HUES64 (cell line): ENCODE measurements at regions not wholly inside any gene's neighbourhood (a gene's known extent, or its start where the extent isn't known, plus 50 kb on each side); places are given as distances from the start of the nearest gene placed in this dataset.
"Not testable (repeated sequence)": the region's sequence is repeated elsewhere in the genome, so short reads cannot be mapped to it uniquely, and the experiment has no call there.

ENCODE experiments used
- H3K27ac ChIP-seq: 2 replicates; pipeline ENCODE4 v1.7.0; 2013; ENCODE audit warnings: low read depth, low read length, inconsistent platforms
- H3K27me3 ChIP-seq: 2 replicates; pipeline ENCODE4 v1.6.1; 2013; ENCODE audit warnings: mild to moderate bottlenecking, low read length; ENCODE audit not compliant: insufficient read depth
- H3K36me3 ChIP-seq: 2 replicates; pipeline ENCODE4 v1.6.1; 2013; ENCODE audit warnings: mild to moderate bottlenecking, low read length; ENCODE audit not compliant: insufficient read depth
- H3K4me1 ChIP-seq: 2 replicates; pipeline ENCODE4 v1.6.1; 2013; ENCODE audit warnings: mild to moderate bottlenecking, low read length, moderate library complexity; ENCODE audit not compliant: insufficient read depth
- H3K4me3 ChIP-seq: 2 replicates; pipeline ENCODE4 v1.5.1; 2013; ENCODE audit warnings: mild to moderate bottlenecking, low read length, moderate library complexity
- H3K9ac ChIP-seq: 2 replicates; pipeline ENCODE4 v1.6.1; 2013; ENCODE audit warnings: mild to moderate bottlenecking, low read depth, low read length
- H3K9me3 ChIP-seq: 2 replicates; pipeline ENCODE4 v1.6.1; 2013; ENCODE audit warnings: low read depth, low read length; ENCODE audit not compliant: insufficient read depth
- WGBS: fragments of 150-250, 120-280 bp; methylation state at CpG from one replicate; pipeline ENCODE4 v1.1.7; 2013; ENCODE audit warnings: missing lambda C conversion rate; 5-methylcytosine and 5-hydroxymethylcytosine counted together

DNA sequence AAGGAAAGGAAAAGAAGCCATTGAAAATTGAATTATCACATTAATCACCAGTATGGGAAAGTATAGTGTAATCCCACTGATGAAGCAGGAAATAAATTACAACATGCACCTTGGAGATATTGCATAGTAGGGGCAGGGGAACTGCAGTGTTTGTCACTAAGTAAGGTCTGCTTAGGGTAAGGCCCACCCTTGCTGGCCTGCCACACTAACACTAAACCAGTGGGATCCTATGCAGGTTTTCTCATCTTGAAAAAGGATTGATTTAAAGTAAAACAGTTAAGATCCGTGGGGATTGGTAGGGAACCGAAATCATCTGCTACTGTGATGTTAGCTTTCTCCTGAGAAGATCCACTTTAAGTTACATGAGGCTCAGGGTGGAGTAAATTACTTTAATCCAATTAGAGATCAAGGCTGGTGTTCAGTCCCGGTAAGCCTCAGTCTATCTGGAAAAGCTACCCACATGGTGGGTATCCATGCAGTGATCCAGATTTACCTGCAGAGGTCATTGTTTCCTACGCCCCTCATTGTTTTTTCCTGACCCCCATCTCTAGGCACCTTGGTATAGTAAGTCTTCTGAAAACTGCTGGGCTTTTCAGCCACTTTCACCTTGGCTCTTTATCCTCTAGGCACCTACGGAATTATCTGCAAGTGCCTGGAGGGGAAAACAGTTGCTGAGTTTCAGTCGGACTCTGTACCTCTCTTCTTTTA is 1014.9 kb upstream of the ATXN8OS start:
- Histone ChIP-seq H3K9me3 (no peaks in the 10 kb centered on the region), H3K36me3 (no peaks in the 10 kb centered on the region), H3K9ac (no peak overlapping the region), H3K4me3 (no peak overlapping the region), H3K27ac (no peak overlapping the region), H3K4me1 (no peaks in the 10 kb centered on the region), H3K27me3 (no peaks in the 10 kb centered on the region)
- 81% methylated on average over 6 of the region's 6 CpGs for WGBS

DNA sequence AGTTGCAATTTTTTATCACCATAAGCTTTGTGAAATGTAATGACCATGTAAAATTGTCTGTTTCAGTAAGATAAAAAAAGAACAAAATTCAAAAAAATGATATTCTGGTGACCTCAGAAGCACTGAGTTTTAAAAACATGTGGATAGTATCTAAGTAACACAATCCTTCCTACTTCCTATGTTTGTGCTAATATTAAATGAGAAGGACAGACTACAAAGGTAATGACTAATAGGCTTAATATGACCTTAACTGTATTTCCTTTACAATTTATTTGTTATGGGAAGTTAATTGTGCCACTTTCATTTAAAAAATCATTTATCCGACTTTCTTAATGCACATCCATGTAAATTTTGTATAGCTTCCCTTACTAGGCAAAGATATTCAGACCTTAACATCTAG is 1030.4 kb upstream of the ATXN8OS start:
- WGBS, result 80% methylated on average over 1 of the region's 1 CpG
- Histone ChIP-seq H3K4me3 (no peak overlapping the region), H3K4me1 (no peaks in the 10 kb centered on the region), H3K27me3 (no peaks in the 10 kb centered on the region), H3K9ac (no peak overlapping the region), H3K9me3 (no peaks in the 10 kb centered on the region), H3K36me3 (no peaks in the 10 kb centered on the region), H3K27ac (no peak overlapping the region)

DNA sequence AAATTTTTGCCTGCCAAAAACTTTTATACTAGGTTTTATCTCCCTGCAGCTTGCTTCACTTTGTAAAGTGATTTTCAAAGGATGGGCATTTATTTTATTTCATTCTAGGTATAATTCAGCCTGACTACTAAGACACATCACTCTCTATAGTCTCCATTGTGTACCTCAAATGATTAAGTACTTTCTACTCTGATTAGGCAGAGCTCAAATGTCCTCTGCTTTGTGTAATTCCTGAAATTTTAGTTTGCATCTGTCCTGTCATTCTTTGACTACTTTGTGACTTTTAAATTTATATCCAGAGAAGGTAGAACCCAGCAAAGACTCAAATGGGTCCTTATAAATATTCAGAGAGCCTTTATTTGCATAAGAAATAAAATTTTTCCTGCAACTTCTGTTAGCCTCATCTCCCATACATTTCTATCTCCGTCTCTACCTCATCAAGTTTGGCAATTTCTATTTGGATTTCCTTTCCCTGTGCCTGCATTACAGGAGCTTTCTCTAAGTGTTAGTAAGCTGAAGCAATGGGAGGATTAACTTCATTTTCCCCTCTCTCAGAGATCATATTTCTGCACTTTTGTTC is 1038.0 kb upstream of the ATXN8OS start:
- H3K4me1 ChIP-seq, result peaks cover 5% of the 10 kb centered on the region; the same call in 1 of the 2 replicates
- H3K36me3 ChIP-seq, result no peaks in the 10 kb centered on the region
- no peaks in the 10 kb centered on the region for H3K9me3 ChIP-seq

GRCh38 chr13:69050696-69051095 is 1056.9 kb upstream of the ATXN8OS start:
- WGBS, result 42% methylated on average over 1 of the region's 1 CpG
- no peak overlapping the region for H3K4me3 ChIP-seq
- no peaks in the 10 kb centered on the region for H3K36me3 ChIP-seq
- H3K9ac ChIP-seq, result no peak overlapping the region
- 0 out of 2 replicates have a peak, but pooled peaks cover 6% of the 10 kb centered on the region for H3K27me3 ChIP-seq
- H3K4me1 ChIP-seq, result peaks cover 11% of the 10 kb centered on the region; the same call in 1 of the 2 replicates
- peaks cover 11% of the 10 kb centered on the region; the same call in 1 of the 2 replicates for H3K9me3 ChIP-seq
- H3K27ac ChIP-seq, result no peak overlapping the region

More for the DNA sequence above, 1038.0 kb upstream of the ATXN8OS start:
- H3K27me3 ChIP-seq, result no peaks in the 10 kb centered on the region
- H3K9ac ChIP-seq, result no peak overlapping the region
- WGBS, result 75% methylated on average over 1 of the region's 1 CpG
- H3K4me3 ChIP-seq, result no peak overlapping the region
- no peak overlapping the region for H3K27ac ChIP-seq

- Histone ChIP-seq H3K27ac (no peak overlapping the region), H3K9me3 (no peaks in the 10 kb centered on the region), H3K9ac (no peak overlapping the region), H3K27me3 (0 out of 2 replicates have a peak, but pooled peaks cover 2% of the 10 kb centered on the region), H3K4me1 (peaks cover 4% of the 10 kb centered on the region; the same call in 1 of the 2 replicates), H3K36me3 (no peaks in the 10 kb centered on the region), H3K4me3 (no peak overlapping the region)
- 97% methylated on average over 9 of the region's 9 CpGs for WGBS
These were observed 1063.0 kb upstream of the ATXN8OS start for GRCh38 chr13:69044629-69045028.

DNA sequence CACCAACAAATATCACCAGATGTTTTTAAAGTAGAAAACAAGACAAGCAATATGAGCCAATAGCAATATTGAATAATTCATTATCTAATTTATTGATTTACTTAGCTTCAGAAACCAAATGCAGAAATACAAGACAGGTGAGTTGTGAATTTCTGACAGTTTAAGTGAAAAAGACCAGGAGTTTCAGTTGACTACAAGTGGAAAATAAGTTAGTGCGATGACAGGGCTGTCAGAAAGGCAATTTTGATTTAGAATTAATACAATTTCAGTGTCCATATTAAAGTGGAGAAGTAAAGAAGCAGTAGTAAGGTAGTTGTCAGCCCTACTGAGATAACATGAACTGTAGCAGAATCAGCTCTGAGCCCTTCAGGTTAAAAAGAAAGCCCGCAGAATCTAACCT is 1066.7 kb upstream of the ATXN8OS start:
- no peak overlapping the region for H3K9ac ChIP-seq
- no peaks in the 10 kb centered on the region for H3K36me3 ChIP-seq
- no peaks in the 10 kb centered on the region for H3K4me1 ChIP-seq
- H3K4me3 ChIP-seq, result no peak overlapping the region
- H3K27ac ChIP-seq, result no peak overlapping the region
- H3K27me3 ChIP-seq, result no peaks in the 10 kb centered on the region
- no peaks in the 10 kb centered on the region for H3K9me3 ChIP-seq
- 96% methylated on average over 2 of the region's 2 CpGs for WGBS

DNA sequence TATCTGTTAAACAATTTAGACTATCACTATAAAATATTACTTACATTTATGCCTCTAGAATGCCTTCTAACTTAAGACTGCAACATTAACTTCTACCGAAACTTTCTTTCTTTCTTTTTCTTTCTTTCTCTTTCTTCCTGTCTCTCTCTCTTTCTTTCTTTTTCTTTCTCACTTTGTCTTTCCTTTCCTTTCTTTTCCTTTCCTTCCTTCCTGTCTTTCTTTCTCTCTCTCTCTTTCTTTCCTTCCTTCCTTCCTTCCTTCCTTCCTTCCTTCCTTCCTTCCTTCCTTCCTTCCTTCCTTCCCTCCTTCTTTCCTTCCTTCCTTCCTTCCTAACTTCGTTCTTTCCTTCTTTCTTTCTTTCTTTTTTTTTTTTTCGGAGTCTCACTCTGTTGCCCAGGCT is 1071.9 kb upstream of the ATXN8OS start:
- H3K27ac ChIP-seq, result no peak overlapping the region
- no peak overlapping the region for H3K9ac ChIP-seq
- no peak overlapping the region for H3K4me3 ChIP-seq
- no peaks in the 10 kb centered on the region for H3K4me1 ChIP-seq
- WGBS, result 93% methylated on average over 3 of the region's 3 CpGs
- no peaks in the 10 kb centered on the region for H3K27me3 ChIP-seq
- H3K36me3 ChIP-seq, result no peaks in the 10 kb centered on the region
- no peaks in the 10 kb centered on the region for H3K9me3 ChIP-seq

- Histone ChIP-seq H3K27me3 (no peaks in the 10 kb centered on the region), H3K36me3 (no peaks in the 10 kb centered on the region), H3K9me3 (no peaks in the 10 kb centered on the region), H3K4me1 (no peaks in the 10 kb centered on the region), H3K4me3 (no peak overlapping the region), H3K27ac (no peak overlapping the region), H3K9ac (no peak overlapping the region)
These were observed 1078.7 kb upstream of the ATXN8OS start for GRCh38 chr13:69028936-69029335.

DNA sequence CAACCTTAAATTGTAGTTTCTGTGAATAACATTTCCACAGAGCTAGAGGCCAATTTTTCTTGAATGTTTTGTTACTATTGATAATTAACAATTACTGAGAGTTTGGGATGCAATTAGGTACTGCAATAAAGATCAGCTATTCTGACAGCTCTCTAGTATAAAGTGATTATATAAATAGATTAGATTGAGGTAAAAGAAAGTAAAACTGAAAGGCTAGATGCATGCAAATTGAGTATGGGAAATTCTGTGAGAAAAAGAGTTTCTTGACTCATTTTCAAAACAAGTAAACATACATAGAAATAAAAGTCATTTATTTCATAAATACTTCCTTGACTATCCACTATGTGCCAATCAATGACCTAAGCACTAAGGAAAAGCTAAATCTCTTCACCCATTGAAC is 1087.5 kb upstream of the ATXN8OS start:
- Histone ChIP-seq H3K36me3 (no peaks in the 10 kb centered on the region), H3K4me3 (no peak overlapping the region), H3K9ac (no peak overlapping the region), H3K9me3 (no peaks in the 10 kb centered on the region), H3K27me3 (no peaks in the 10 kb centered on the region), H3K27ac (no peak overlapping the region), H3K4me1 (no peaks in the 10 kb centered on the region)

GRCh38 chr13:69018173-69018572 is 1089.5 kb upstream of the ATXN8OS start:
- H3K4me1 ChIP-seq, result peaks cover 12% of the 10 kb centered on the region
- not testable (repeated sequence) for H3K9me3 ChIP-seq, H3K27ac ChIP-seq, H3K4me3 ChIP-seq, H3K9ac ChIP-seq, H3K36me3 ChIP-seq, H3K27me3 ChIP-seq
- 91% methylated on average over 9 of the region's 9 CpGs for WGBS

DNA sequence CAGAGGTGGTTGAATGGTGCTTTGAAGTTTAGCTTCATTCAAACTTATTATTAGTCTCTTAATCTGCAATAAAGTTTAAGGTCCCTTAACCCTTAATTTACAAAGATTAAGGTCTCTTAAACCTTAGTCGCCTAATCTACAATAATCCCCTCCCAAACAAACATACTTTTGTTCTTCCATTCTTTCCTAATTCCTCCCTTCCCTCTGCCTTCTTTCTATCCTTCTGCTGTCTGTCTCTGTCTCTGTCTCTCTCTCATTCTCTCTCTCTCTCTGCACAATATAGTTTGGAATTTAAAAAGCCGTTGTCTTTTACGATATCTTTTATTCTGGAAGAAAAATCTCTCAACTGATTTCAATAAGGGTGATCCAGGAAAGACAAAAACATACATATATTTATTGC is 1096.8 kb upstream of the ATXN8OS start:
- Histone ChIP-seq H3K9ac (no peak overlapping the region), H3K4me1 (peaks cover 12% of the 10 kb centered on the region), H3K27ac (no peak overlapping the region), H3K27me3 (no peaks in the 10 kb centered on the region), H3K4me3 (no peak overlapping the region), H3K9me3 (no peaks in the 10 kb centered on the region), H3K36me3 (no peaks in the 10 kb centered on the region)
- 93% methylated on average over 1 of the region's 3 CpGs for WGBS
